HAP-1 (cell line): ENCODE measurements at regions not wholly inside any gene's neighbourhood (a gene's known extent, or its start where the extent isn't known, plus 50 kb on each side); places are given as distances from the start of the nearest gene placed in this dataset.

Experiments
- DNase-seq, 2 experiments: peaks; one replicate each; pipeline ENCODE4 v3.0.0-alpha.2; 2016 to 2020; ENCODE audit warnings: low spot score in 2 of 2
- H3K27me3 ChIP-seq: fragments of 250-450 bp; sonication (Bioruptor Pico); 2 replicates; pipeline ENCODE4 v1.5.1; 2020; ENCODE audit warnings: low read depth, mild to moderate bottlenecking, moderate library complexity
- H3K36me3 ChIP-seq: fragments of 250-450 bp; sonication (Bioruptor Pico); replicated peaks from 2 replicates; pipeline ENCODE4 v1.5.1; 2020; ENCODE audit warnings: mild to moderate bottlenecking
- H3K4me1 ChIP-seq: fragments of 250-450 bp; sonication (Bioruptor Pico); 2 replicates; pipeline ENCODE4 v1.5.1; 2020; ENCODE audit warnings: mild to moderate bottlenecking
- H3K4me3 ChIP-seq: fragments of 250-450 bp; sonication (Bioruptor Pico); 2 replicates; pipeline ENCODE4 v1.5.1; 2020; ENCODE audit warnings: mild to moderate bottlenecking, moderate library complexity
- H3K9me3 ChIP-seq: fragments of 250-450 bp; sonication (Bioruptor Pico); 2 replicates; pipeline ENCODE4 v1.5.1; 2020; ENCODE audit warnings: mild to moderate bottlenecking, moderate library complexity
- in situ Hi-C: fragments of 300-500 bp; cut with MboI; formaldehyde crosslinking; loops from 3 replicates; pipeline ENCODE4 v1.14.3; 2020; ENCODE audit warnings: low sequenced_read_pairs, inconsistent platforms, mixed read lengths

- Histone ChIP-seq H3K9me3 (no peaks in the 10 kb centered on the region), H3K36me3 (no peaks in the 10 kb centered on the region), H3K27me3 (no peaks in the 10 kb centered on the region; the same call in none of the 2 replicates), H3K4me3 (no peak overlapping the region), H3K4me1 (no peaks in the 10 kb centered on the region)
- no peak for DNase-seq
- in situ Hi-C loops, result no loop called here
Observed at GRCh38 chr7:93779115-93779514, 111.4 kb downstream of the TFPI2 start.

GRCh38 chr7:93778384-93778783, 112.2 kb downstream of the TFPI2 start:
- no peaks in the 10 kb centered on the region for H3K4me1 ChIP-seq
- no peak for DNase-seq
- H3K9me3 ChIP-seq, result no peaks in the 10 kb centered on the region
- in situ Hi-C loops, result no loop called here
- no peak overlapping the region for H3K4me3 ChIP-seq
- no peaks in the 10 kb centered on the region; the same call in none of the 2 replicates for H3K27me3 ChIP-seq
- no peaks in the 10 kb centered on the region for H3K36me3 ChIP-seq

GRCh38 chr7:93773446-93773845, 117.1 kb downstream of the TFPI2 start:
- Histone ChIP-seq H3K36me3 (no peaks in the 10 kb centered on the region), H3K9me3 (no peaks in the 10 kb centered on the region), H3K27me3 (no peaks in the 10 kb centered on the region; the same call in 1 of the 2 replicates), H3K4me3 (no peak overlapping the region), H3K4me1 (no peaks in the 10 kb centered on the region)
- DNase-seq, result no peak
- in situ Hi-C loops, result no loop called here

GRCh38 chr7:93765475-93765874, 125.1 kb downstream of the TFPI2 start:
- H3K4me1 ChIP-seq, result no peaks in the 10 kb centered on the region
- H3K4me3 ChIP-seq, result no peak overlapping the region
- no peaks in the 10 kb centered on the region for H3K36me3 ChIP-seq
- no peaks in the 10 kb centered on the region for H3K27me3 ChIP-seq
- no peaks in the 10 kb centered on the region for H3K9me3 ChIP-seq
- in situ Hi-C loops, result no loop called here
- DNase-seq, result no peak

DNA sequence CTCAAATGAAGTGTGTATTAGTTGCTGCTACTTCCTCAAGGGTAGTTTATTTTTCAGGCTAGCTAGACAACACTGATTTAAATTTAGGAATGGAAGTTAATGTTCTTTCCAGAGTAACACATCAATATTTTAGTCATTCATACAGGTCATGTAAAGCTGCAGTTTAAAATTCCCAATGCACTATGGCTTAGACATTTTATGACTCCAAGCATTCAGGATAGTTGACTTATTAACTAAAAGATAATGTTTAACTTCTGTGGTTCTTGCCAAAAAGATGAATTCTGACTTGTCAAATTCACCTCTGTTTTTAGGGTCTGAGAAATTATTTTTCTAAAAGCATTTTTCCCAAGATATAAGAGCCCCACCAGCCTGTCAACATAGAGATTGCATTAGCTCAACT, 131.9 kb downstream of the TFPI2 start:
- Histone ChIP-seq H3K4me1 (no peaks in the 10 kb centered on the region), H3K36me3 (no peaks in the 10 kb centered on the region), H3K27me3 (no peaks in the 10 kb centered on the region), H3K4me3 (no peak overlapping the region), H3K9me3 (no peaks in the 10 kb centered on the region)
- in situ Hi-C loops, result no loop called here
- DNase-seq, result no peak

DNA sequence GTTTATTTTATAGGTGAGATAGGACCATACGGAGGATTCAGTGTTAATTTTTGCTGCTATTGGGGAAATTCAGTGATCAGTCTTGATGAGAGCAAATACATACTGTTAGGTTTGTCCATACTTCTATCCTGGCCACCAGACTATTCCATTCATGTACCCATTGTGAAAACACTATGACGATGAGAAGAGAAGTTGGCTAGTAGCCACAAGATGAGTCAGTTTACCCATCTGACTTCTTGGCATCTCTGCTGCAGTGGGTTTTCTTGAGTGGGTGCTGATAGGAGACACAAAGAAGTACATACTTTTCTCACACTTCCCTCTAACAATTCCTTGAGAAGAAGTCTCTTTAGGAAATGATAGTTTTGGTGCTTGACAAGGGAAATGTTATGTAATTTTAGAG, 133.1 kb downstream of the TFPI2 start:
- DNase-seq, result no peak
- Histone ChIP-seq H3K4me1 (no peaks in the 10 kb centered on the region), H3K27me3 (peaks cover 2% of the 10 kb centered on the region; the same call in 1 of the 2 replicates), H3K4me3 (no peak overlapping the region), H3K9me3 (no peaks in the 10 kb centered on the region), H3K36me3 (no peaks in the 10 kb centered on the region)
- in situ Hi-C loops, result no loop called here

DNA sequence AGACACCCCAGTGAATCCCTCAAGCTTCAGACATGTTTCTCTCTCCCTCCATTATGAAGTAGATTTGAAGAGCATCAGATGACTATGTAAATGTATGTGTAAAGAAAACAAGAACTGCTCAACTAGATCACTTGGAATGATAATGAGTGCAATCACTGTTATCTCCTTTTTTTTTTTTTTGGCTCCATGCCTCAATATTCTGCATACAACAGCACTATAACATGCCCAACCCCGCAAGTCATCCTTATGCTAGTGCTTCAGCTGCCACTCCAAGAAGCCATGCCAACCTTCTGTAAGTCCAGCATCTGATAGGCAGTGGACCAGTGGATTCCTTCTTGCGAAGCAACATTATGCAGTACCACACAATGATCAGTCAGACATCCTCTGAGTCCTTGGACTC, 133.7 kb downstream of the TFPI2 start:
- Histone ChIP-seq H3K36me3 (no peaks in the 10 kb centered on the region), H3K27me3 (peaks cover 2% of the 10 kb centered on the region; the same call in 1 of the 2 replicates), H3K4me1 (no peaks in the 10 kb centered on the region), H3K4me3 (no peak overlapping the region), H3K9me3 (no peaks in the 10 kb centered on the region)
- DNase-seq, result no peak
- in situ Hi-C loops, result no loop called here

- no peaks in the 10 kb centered on the region; the same call in 1 of the 2 replicates for H3K9me3 ChIP-seq
- in situ Hi-C loops, result no loop called here
- peaks cover 2% of the 10 kb centered on the region; the same call in 1 of the 2 replicates for H3K27me3 ChIP-seq
- no peaks in the 10 kb centered on the region for H3K4me1 ChIP-seq
- no peak overlapping the region for H3K4me3 ChIP-seq
- DNase-seq, result no peak
- H3K36me3 ChIP-seq, result no peaks in the 10 kb centered on the region
Observed at GRCh38 chr7:93751421-93751820, 139.1 kb downstream of the TFPI2 start.

- H3K27me3 ChIP-seq, result peaks cover 2% of the 10 kb centered on the region; the same call in 1 of the 2 replicates
- no peaks in the 10 kb centered on the region for H3K36me3 ChIP-seq
- H3K4me3 ChIP-seq, result no peak overlapping the region
- in situ Hi-C loops, result no loop called here
- no peaks in the 10 kb centered on the region for H3K4me1 ChIP-seq
- no peaks in the 10 kb centered on the region; the same call in 1 of the 2 replicates for H3K9me3 ChIP-seq
- DNase-seq, result no peak
Observed at GRCh38 chr7:93750986-93751385, 139.6 kb downstream of the TFPI2 start.

- Histone ChIP-seq H3K4me3 (no peak overlapping the region), H3K36me3 (no peaks in the 10 kb centered on the region), H3K9me3 (no peaks in the 10 kb centered on the region; the same call in 1 of the 2 replicates), H3K4me1 (no peaks in the 10 kb centered on the region), H3K27me3 (no peaks in the 10 kb centered on the region)
- in situ Hi-C loops, result no loop called here
- no peak for DNase-seq
Observed at GRCh38 chr7:93747019-93747418, 143.5 kb downstream of the TFPI2 start.

DNA sequence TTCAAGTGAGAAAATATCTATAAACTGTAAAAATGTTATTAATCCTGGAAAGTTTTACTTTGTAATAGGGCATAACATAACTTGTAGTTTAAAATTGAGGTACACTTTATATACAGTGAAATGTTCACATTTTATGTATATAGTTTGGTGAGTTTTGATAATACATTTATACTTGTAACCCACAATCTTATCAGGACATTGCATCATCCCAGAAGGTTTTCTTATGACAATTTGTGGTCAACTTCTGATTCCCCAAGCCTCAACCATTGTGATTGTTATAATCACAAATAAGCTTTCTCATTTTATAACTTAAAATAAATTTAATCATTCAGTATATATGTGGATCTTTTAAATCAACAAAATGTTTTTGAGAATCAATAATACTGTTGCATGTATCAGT, 151.1 kb downstream of the TFPI2 start:
- Histone ChIP-seq H3K36me3 (no peaks in the 10 kb centered on the region), H3K4me3 (no peak overlapping the region), H3K4me1 (no peaks in the 10 kb centered on the region), H3K9me3 (no peaks in the 10 kb centered on the region), H3K27me3 (peaks cover 4% of the 10 kb centered on the region)
- in situ Hi-C loops, result no loop called here
- DNase-seq, result no peak

DNA sequence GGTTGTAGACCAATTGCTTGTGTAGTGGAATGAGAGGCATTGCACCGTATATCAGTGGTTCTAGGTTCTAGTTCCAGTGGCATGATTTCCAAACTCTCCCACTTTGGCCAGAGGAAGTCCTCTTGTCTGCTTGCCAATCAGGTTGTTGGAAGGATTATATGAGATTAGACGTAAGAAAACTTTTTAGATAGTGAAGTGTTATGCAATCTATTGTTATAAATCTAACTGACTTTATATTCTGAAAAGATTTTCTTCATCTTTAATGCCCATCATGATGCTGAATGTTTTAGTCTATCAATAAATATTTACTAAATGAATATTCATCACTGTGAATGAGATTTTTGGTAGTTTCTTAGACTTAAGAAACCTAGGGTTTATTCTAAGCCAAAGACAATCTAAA, 152.6 kb downstream of the TFPI2 start:
- no peaks in the 10 kb centered on the region for H3K4me1 ChIP-seq
- no peaks in the 10 kb centered on the region for H3K36me3 ChIP-seq
- H3K4me3 ChIP-seq, result no peak overlapping the region
- in situ Hi-C loops, result no loop called here
- H3K9me3 ChIP-seq, result no peaks in the 10 kb centered on the region
- peaks cover 14% of the 10 kb centered on the region for H3K27me3 ChIP-seq
- no peak for DNase-seq

DNA sequence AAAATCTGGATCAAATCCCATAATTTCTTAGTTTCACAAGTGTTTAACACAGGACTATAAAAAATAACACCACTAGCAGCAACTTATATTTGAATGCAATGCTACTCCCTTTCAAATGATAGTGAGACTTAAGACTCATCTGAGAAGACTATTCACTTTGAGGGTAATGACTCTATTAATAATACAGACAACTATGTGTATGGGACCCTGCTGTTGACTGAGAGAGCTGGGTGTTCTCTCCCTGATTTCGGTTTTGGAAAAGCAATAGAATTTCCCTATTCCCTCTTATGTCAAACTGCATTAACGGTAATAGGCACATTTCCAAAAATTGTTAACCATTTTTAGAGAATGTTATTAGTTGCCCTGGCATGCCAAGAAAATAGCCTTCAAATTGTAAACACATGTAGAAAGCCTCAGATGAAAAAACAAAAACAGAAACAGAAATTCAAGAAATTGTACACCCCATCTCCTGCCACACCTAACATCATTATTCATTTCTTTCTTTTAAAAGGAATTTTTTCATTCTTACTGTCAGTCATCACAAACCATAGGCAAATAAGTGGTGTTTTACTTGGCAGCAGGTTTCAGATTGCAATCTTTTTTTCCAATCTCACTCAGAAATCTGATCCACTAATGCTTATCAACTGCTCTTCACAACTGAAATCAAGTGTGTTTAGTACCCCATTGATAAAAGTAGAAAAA, 153.7 kb downstream of the TFPI2 start:
- in situ Hi-C loops, result no loop called here
- H3K27me3 ChIP-seq, result peaks cover 23% of the 10 kb centered on the region
- H3K4me3 ChIP-seq, result no peak overlapping the region
- no peaks in the 10 kb centered on the region for H3K9me3 ChIP-seq
- DNase-seq, result no peak
- no peaks in the 10 kb centered on the region for H3K36me3 ChIP-seq
- H3K4me1 ChIP-seq, result no peaks in the 10 kb centered on the region

DNA sequence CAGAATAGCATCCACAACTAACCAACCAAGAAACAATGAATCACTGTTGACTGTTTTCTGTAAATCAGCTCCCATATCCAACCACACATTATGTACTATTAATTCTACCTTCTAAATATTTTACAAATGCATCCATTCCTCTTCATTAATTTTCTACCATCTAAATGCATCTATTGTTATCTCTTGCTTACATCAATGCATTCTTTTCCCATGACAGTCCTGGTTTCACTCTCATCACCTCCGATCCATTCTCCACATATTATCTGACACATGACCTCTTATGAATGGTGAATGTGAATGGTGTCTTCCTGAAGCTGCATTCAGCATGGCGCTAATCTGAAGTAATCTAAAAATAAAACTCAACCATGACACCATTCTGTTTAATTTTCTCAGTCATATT, 153.8 kb upstream of the CALCR start:
- no peak for DNase-seq
- no peaks in the 10 kb centered on the region for H3K9me3 ChIP-seq
- no peaks in the 10 kb centered on the region for H3K36me3 ChIP-seq
- in situ Hi-C loops, result no loop called here
- H3K27me3 ChIP-seq, result peaks cover 38% of the 10 kb centered on the region
- no peak overlapping the region for H3K4me3 ChIP-seq
- peaks cover 3% of the 10 kb centered on the region for H3K4me1 ChIP-seq

- Histone ChIP-seq H3K36me3 (no peaks in the 10 kb centered on the region), H3K9me3 (no peaks in the 10 kb centered on the region), H3K4me1 (peaks cover 3% of the 10 kb centered on the region), H3K27me3 (peaks cover 25% of the 10 kb centered on the region), H3K4me3 (no peak overlapping the region)
- in situ Hi-C loops, result no loop called here
- no peak for DNase-seq
Observed at GRCh38 chr7:93725954-93726353, 151.4 kb upstream of the CALCR start.
